Left ventricle myocardium inferior (tissue), 1 donor: ENCODE measurements at regions not wholly inside any gene's neighbourhood (a gene's known extent, or its start where the extent isn't known, plus 50 kb on each side); places are given as distances from the start of the nearest gene placed in this dataset.

ENCODE experiments used
- DNase-seq: peaks from one replicate; pipeline ENCODE4 v3.0.0-alpha.2; 2020
- H3K27ac ChIP-seq: fragments of 200-600 bp; replicated peaks from 2 replicates; pipeline ENCODE4 v1.8.0; 2021
- H3K27me3 ChIP-seq: fragments of 200-600 bp; 2 replicates; pipeline ENCODE4 v1.8.0; 2021; ENCODE audit warnings: low read depth
- H3K36me3 ChIP-seq: fragments of 200-600 bp; 2 replicates; pipeline ENCODE4 v1.8.0; 2021
- H3K4me1 ChIP-seq: fragments of 200-600 bp; 2 replicates; pipeline ENCODE4 v1.8.0; 2021
- H3K4me3 ChIP-seq: fragments of 200-600 bp; 2 replicates; pipeline ENCODE4 v1.8.0; 2021; ENCODE audit warnings: mild to moderate bottlenecking, moderate library complexity
- H3K9me3 ChIP-seq: fragments of 200-600 bp; replicated peaks from 2 replicates; pipeline ENCODE4 v1.8.0; 2021
- intact Hi-C: fragments of 100-400 bp; cut with micrococcal nuclease; formaldehyde crosslinking; loops from one replicate; pipeline ENCODE4 v1.11.0; 2022
- TF ChIP-seq, protein P1 (sequence below): fragments of 200-600 bp; IDR thresholded peaks from 2 replicates; pipeline ENCODE4 v1.8.0; 2021; ENCODE audit warnings: antibody characterized with exemption, mild to moderate bottlenecking, borderline replicate concordance
- donor health status: DM: no; HTN: yes; CAD: no; lungs with severe emphysema.

DNA sequence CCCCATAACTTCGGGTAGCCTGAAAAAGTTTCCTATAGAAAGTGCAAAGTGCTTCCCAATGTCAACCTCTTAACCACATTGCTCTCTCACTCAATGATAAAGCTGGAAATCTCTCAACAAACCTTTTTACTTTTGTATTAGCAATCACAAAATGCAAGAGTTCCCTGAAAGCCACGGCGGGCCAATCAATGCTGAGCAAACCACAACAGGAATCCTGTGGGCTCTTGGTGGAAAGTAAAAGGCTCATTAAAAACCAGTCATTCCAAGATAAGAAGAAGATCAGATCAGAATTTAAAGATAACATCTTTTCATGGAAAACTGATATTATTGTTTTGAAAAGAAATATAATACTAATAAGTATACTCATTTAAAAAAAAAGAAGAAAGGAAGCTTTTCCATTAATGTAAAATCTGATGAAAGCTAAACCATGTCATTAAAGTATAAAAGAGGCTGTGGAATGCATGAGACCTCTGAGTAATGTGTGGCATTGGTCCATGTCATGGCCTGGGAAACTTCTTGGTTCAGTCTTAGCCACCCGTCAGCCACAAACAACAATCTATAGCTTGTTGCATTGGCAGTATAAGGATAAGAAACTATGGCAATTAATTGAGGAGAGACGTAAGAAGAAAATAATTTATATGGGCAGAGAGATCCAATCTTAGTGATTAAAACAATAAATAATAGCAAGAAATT, 1066.1 kb upstream of the SORCS1 start:
- Histone ChIP-seq H3K36me3 (no peaks in the 10 kb centered on the region), H3K4me1 (no peaks in the 10 kb centered on the region), H3K27me3 (no peaks in the 10 kb centered on the region), H3K4me3 (no peak overlapping the region), H3K9me3 (no peaks in the 10 kb centered on the region), H3K27ac (no peak overlapping the region)
- DNase-seq = no peak
- TF ChIP-seq, protein P1, sequence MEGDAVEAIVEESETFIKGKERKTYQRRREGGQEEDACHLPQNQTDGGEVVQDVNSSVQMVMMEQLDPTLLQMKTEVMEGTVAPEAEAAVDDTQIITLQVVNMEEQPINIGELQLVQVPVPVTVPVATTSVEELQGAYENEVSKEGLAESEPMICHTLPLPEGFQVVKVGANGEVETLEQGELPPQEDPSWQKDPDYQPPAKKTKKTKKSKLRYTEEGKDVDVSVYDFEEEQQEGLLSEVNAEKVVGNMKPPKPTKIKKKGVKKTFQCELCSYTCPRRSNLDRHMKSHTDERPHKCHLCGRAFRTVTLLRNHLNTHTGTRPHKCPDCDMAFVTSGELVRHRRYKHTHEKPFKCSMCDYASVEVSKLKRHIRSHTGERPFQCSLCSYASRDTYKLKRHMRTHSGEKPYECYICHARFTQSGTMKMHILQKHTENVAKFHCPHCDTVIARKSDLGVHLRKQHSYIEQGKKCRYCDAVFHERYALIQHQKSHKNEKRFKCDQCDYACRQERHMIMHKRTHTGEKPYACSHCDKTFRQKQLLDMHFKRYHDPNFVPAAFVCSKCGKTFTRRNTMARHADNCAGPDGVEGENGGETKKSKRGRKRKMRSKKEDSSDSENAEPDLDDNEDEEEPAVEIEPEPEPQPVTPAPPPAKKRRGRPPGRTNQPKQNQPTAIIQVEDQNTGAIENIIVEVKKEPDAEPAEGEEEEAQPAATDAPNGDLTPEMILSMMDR = no peak
- intact Hi-C loops = no loop called here

- Histone ChIP-seq H3K9me3 (peaks cover 27% of the 10 kb centered on the region), H3K27me3 (no peaks in the 10 kb centered on the region), H3K4me3 (no peak overlapping the region), H3K4me1 (no peaks in the 10 kb centered on the region), H3K27ac (no peak overlapping the region), H3K36me3 (no peaks in the 10 kb centered on the region)
- no peak for DNase-seq
- intact Hi-C loops = no loop called here
- TF ChIP-seq, protein P1 = no peak
Measured at GRCh38 chr10:108208732-108209131, 1044.2 kb upstream of the SORCS1 start.

- TF ChIP-seq, protein P1 = no peak
- Histone ChIP-seq H3K27ac (no peak overlapping the region), H3K36me3 (no peaks in the 10 kb centered on the region), H3K9me3 (peaks cover 27% of the 10 kb centered on the region), H3K4me3 (no peak overlapping the region), H3K4me1 (no peaks in the 10 kb centered on the region), H3K27me3 (no peaks in the 10 kb centered on the region)
- intact Hi-C loops = no loop called here
- DNase-seq = no peak
Measured at GRCh38 chr10:108208038-108208437, 1043.5 kb upstream of the SORCS1 start.

GRCh38 chr10:108204528-108205305, 1040.2 kb upstream of the SORCS1 start:
- TF ChIP-seq, protein P1 = peak; percentile 45
- no peaks in the 10 kb centered on the region for H3K9me3 ChIP-seq
- no peaks in the 10 kb centered on the region for H3K36me3 ChIP-seq
- intact Hi-C loops = no loop called here
- no peaks in the 10 kb centered on the region for H3K27me3 ChIP-seq
- H3K4me1 ChIP-seq = no peaks in the 10 kb centered on the region
- no peak overlapping the region for H3K27ac ChIP-seq
- no peak overlapping the region for H3K4me3 ChIP-seq
- DNase-seq = no peak

DNA sequence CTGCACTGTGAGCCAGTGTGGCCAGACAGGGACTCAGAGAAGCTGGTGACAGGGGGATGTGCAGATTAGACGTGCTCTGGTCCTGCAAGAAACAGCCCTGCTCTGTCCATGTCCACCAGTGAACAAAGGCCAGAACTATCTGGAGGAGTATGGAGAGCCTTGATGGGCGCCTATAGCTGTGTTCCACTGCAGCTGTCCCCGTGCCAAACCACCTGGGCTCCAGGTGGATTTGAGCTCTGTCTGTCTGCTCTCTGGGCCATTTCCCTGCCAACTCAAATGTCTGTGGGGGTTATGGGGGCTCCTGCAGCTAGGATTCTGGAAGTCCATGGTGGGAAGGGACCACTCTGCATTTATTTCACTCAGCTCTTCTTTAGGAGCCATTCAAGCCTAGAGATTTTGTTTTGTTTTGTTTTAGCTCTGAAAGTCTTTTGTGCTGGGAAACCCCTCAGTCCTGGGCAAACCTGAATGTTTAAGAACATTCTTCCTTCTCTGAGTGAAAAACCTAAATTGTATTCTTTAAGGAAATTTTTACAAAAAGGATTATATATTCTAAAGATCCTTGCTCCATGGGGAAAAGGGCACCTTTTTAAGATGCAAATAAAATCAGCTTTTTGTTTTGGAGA, 1039.5 kb upstream of the SORCS1 start:
- Histone ChIP-seq H3K4me3 (no peak overlapping the region), H3K36me3 (no peaks in the 10 kb centered on the region), H3K27ac (no peak overlapping the region), H3K9me3 (no peaks in the 10 kb centered on the region), H3K27me3 (no peaks in the 10 kb centered on the region), H3K4me1 (no peaks in the 10 kb centered on the region)
- intact Hi-C loops = no loop called here
- TF ChIP-seq, protein P1 = no peak
- DNase-seq = no peak
